T-cell (primary cell): ENCODE measurements at regions not wholly inside any gene's neighbourhood (a gene's known extent, or its start where the extent isn't known, plus 50 kb on each side); places are given as distances from the start of the nearest gene placed in this dataset.
A peak's percentile ranks its signal among the peaks of the same experiment; 100 is the strongest.

Experiments used
- ATAC-seq, 4 experiments: fragments of 200-7000 bp in 3 of 4; fragments of 150-1000 bp in 1 of 4; cut with Tn5 transposase; replicated peaks in 1 of 4; 1 replicate in 3 of 4; 2 replicates in 1 of 4; pipeline ENCODE4 v1.10.0; 2021; ENCODE audit warnings: moderate library complexity in 3 of 4, mild to moderate bottlenecking in 2 of 4, moderate number of reproducible peaks in 1 of 4
- CTCF ChIA-PET, 2 donors: fragments of 300-600 bp; sonication (Branson Sonifier 250); formaldehyde crosslinking; loops; one replicate each; lab custom pipeline; 2022; ENCODE audit warnings: antibody characterized with exemption in 2 of 2; lab: Charles Lee
- POLR2A ChIA-PET, 2 donors: fragments of 300-600 bp; sonication (Branson Sonifier 250); formaldehyde crosslinking; loops; one replicate each; lab custom pipeline; 2022; ENCODE audit warnings: antibody characterized with exemption in 2 of 2; lab: Charles Lee
- DNase-seq, 35 experiments: peaks; one replicate each; pipeline versions ENCODE4 v3.0.0 to v3.0.0-alpha.2; 2013 to 2023
- H3K27ac ChIP-seq: one replicate; pipeline ENCODE4 v1.5.1; 2013; ENCODE audit warnings: low read length
- H3K27me3 ChIP-seq, 2 experiments: replicated peaks in 1 of 2; 1 replicate in 1 of 2; 2 replicates in 1 of 2; pipeline versions ENCODE4 v1.6.1 to v1.7.0; 2013; ENCODE audit warnings: low read length in 1 of 2, mixed read lengths in 1 of 2; ENCODE audit not compliant: control insufficient read depth in 2 of 2, insufficient read depth in 2 of 2; ENCODE audit errors: extremely low read depth in 1 of 2
- H3K36me3 ChIP-seq, 2 donors: 1 replicate in 1 of 2; 2 replicates in 1 of 2; pipeline versions ENCODE4 v1.6.1 to v1.7.0; 2013; ENCODE audit warnings: low read length in 1 of 2; ENCODE audit not compliant: control insufficient read depth in 2 of 2, insufficient read depth in 1 of 2; ENCODE audit errors: extremely low read depth in 1 of 2
- H3K4me1 ChIP-seq, 2 experiments: 1 replicate in 1 of 2; 2 replicates in 1 of 2; pipeline versions ENCODE4 v1.6.1 to v1.7.0; 2013; ENCODE audit warnings: low read length in 2 of 2, mixed read lengths in 1 of 2; ENCODE audit not compliant: insufficient read depth in 2 of 2, control insufficient read depth in 1 of 2; ENCODE audit errors: extremely low read depth in 1 of 2
- H3K4me3 ChIP-seq, 2 donors: 1 replicate in 1 of 2; 2 replicates in 1 of 2; pipeline versions ENCODE4 v1.5.1 to v1.7.0; 2013; ENCODE audit warnings: mild to moderate bottlenecking in 2 of 2, low read length in 1 of 2, moderate library complexity in 1 of 2; ENCODE audit not compliant: control insufficient read depth in 1 of 2; ENCODE audit errors: extremely low read depth in 1 of 2
- H3K9me3 ChIP-seq: 2 replicates; pipeline ENCODE4 v1.7.0; 2013
- H3K27ac Mint-ChIP-seq, 2 donors: one replicate each; pipeline ENCODE4 v1.8.0; 2020 to 2021; ENCODE audit warnings: mild to moderate bottlenecking in 2 of 2, mixed read lengths in 2 of 2
- H3K27me3 Mint-ChIP-seq, 2 donors: one replicate each; pipeline ENCODE4 v1.8.0; 2021 to 2022; ENCODE audit warnings: mixed read lengths in 2 of 2
- H3K36me3 Mint-ChIP-seq: one replicate; pipeline ENCODE4 v1.8.0; 2021; ENCODE audit warnings: mixed read lengths
- H3K4me1 Mint-ChIP-seq, 3 donors: one replicate each; pipeline ENCODE4 v1.8.0; 2020 to 2022; ENCODE audit warnings: mixed read lengths in 3 of 3, mild to moderate bottlenecking in 1 of 3
- H3K4me3 Mint-ChIP-seq, 3 donors: one replicate each; pipeline ENCODE4 v1.8.0; 2020 to 2022; ENCODE audit warnings: mild to moderate bottlenecking in 3 of 3, mixed read lengths in 3 of 3, moderate library complexity in 3 of 3
- H3K9me3 Mint-ChIP-seq, 3 donors: one replicate each; pipeline ENCODE4 v1.8.0; 2020 to 2022; ENCODE audit warnings: mixed read lengths in 3 of 3
- WGBS: methylation state at CpG from one replicate; pipeline ENCODE4 v1.1.5; 2013; ENCODE audit warnings: missing lambda C conversion rate; ENCODE audit not compliant: insufficient coverage; 5-methylcytosine and 5-hydroxymethylcytosine counted together

GRCh38 chr3:160159341-160159740, 65.9 kb upstream of the C3orf80 start:
- no peak overlapping the region for H3K4me3 Mint-ChIP-seq
- POLR2A ChIA-PET, result no interaction called here
- Histone ChIP-seq H3K4me1 (no peaks in the 10 kb centered on the region), H3K27me3 (peaks cover 0 to 11% of the 10 kb centered on the region in 2 experiments), H3K27ac (no peak overlapping the region), H3K36me3 (no peaks in the 10 kb centered on the region), H3K9me3 (no peaks in the 10 kb centered on the region), H3K4me3 (no peak overlapping the region)
- 90% methylated on average over 2 of the region's 2 CpGs for WGBS
- H3K4me1 Mint-ChIP-seq, result no peaks in the 10 kb centered on the region
- DNase-seq, result no peak
- H3K9me3 Mint-ChIP-seq, result no peaks in the 10 kb centered on the region
- no peaks in the 10 kb centered on the region for H3K36me3 Mint-ChIP-seq
- no peak overlapping the region for H3K27ac Mint-ChIP-seq
- H3K27me3 Mint-ChIP-seq, result peaks cover 4 to 22% of the 10 kb centered on the region in 2 donors
- ATAC-seq, result no peak
- CTCF ChIA-PET, result no interaction called here

GRCh38 chr3:160159806-160160205, 65.4 kb upstream of the C3orf80 start:
- H3K27me3 Mint-ChIP-seq, result peaks cover 4 to 20% of the 10 kb centered on the region in 2 donors
- WGBS, result 73% methylated on average over 2 of the region's 3 CpGs

DNA sequence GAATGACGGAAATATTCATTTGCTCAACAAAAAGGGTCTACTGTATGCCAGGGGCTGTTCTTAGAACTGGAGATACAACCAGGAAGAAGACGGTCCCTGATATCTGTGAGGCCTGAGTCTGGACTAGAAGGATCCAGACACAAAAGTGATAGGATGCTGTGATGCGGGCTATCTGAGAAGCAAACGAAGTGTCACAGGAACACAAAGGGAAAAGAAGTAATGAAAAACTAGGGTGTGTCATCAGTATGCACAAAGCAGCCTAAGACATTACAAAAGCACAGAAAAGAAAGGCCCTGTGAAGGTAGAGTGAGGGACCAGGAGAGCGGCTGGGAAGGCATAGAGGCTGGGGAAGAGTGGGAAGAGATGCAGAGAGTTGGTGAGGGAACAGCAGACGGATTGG, 63.3 kb upstream of the C3orf80 start:
- ATAC-seq (no peak), DNase-seq (no peak)
- no peaks in the 10 kb centered on the region for H3K36me3 Mint-ChIP-seq
- H3K9me3 Mint-ChIP-seq, result no peaks in the 10 kb centered on the region
- Histone ChIP-seq H3K9me3 (no peaks in the 10 kb centered on the region), H3K27ac (no peak overlapping the region), H3K4me1 (no peaks in the 10 kb centered on the region), H3K36me3 (no peaks in the 10 kb centered on the region), H3K4me3 (no peak overlapping the region), H3K27me3 (peaks cover 0 to 8% of the 10 kb centered on the region in 2 experiments)
- peaks cover 4 to 14% of the 10 kb centered on the region in 2 donors for H3K27me3 Mint-ChIP-seq
- POLR2A ChIA-PET, result no interaction called here
- no peak overlapping the region for H3K27ac Mint-ChIP-seq
- WGBS, result 87% methylated on average over 6 of the region's 6 CpGs
- H3K4me1 Mint-ChIP-seq, result no peaks in the 10 kb centered on the region
- no peak overlapping the region for H3K4me3 Mint-ChIP-seq
- CTCF ChIA-PET, result interaction anchor here (0.7 to 1.8 kb wide), 2 partner anchors 246 to 251 kb away, joined by 3 to 10 read pairs; no protein-coding TSS in a partner anchor

More at GRCh38 chr3:160159806-160160205, 65.4 kb upstream of the C3orf80 start:
- DNase-seq (no peak), ATAC-seq (no peak)
- H3K27ac ChIP-seq, result no peak overlapping the region
- H3K9me3 ChIP-seq, result no peaks in the 10 kb centered on the region
- no peaks in the 10 kb centered on the region for H3K36me3 Mint-ChIP-seq
- H3K36me3 ChIP-seq, result no peaks in the 10 kb centered on the region
- H3K4me1 Mint-ChIP-seq, result no peaks in the 10 kb centered on the region
- H3K27me3 ChIP-seq, result peaks cover 0 to 11% of the 10 kb centered on the region in 2 experiments
- H3K27ac Mint-ChIP-seq, result no peak overlapping the region
- ChIA-PET CTCF (no interaction called here), POLR2A (no interaction called here)
- no peaks in the 10 kb centered on the region for H3K9me3 Mint-ChIP-seq
- no peak overlapping the region for H3K4me3 Mint-ChIP-seq
- H3K4me1 ChIP-seq, result no peaks in the 10 kb centered on the region
- no peak overlapping the region for H3K4me3 ChIP-seq

DNA sequence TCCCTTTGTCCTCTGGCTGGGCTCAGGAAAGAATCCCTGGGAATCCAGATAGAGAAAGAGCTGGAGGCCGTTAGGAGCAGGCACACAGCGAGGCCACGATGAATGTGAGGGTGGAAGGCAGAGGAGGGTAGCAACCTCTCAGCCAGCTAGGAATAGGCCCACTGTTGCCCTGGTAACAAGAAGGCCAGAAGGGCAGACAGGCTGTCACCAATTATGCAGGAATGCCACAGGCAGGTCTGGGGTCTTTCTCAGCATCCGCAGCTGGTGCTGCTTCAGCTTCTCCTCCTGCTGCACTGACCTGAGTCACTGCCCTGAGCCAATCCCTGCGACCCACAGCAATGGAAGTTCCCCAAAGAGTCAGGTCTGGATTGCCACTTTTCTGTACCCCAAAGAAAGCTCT, 62.8 kb upstream of the C3orf80 start:
- Histone ChIP-seq H3K4me1 (no peaks in the 10 kb centered on the region), H3K9me3 (no peaks in the 10 kb centered on the region), H3K27me3 (peaks cover 0 to 8% of the 10 kb centered on the region in 2 experiments), H3K27ac (no peak overlapping the region), H3K4me3 (no peak overlapping the region), H3K36me3 (no peaks in the 10 kb centered on the region)
- Mint-ChIP-seq H3K4me3 (no peak overlapping the region), H3K9me3 (no peaks in the 10 kb centered on the region), H3K27ac (no peak overlapping the region), H3K4me1 (no peaks in the 10 kb centered on the region), H3K36me3 (no peaks in the 10 kb centered on the region), H3K27me3 (peaks cover 4 to 14% of the 10 kb centered on the region in 2 donors)
- no peak for DNase-seq
- 70% methylated on average over 5 of the region's 5 CpGs for WGBS
- ChIA-PET POLR2A (no interaction called here), CTCF (interaction anchor here (0.7 to 1.8 kb wide), 6 partner anchors 245 to 254 kb away, joined by 3 to 10 read pairs (median 4); no protein-coding TSS in a partner anchor)
- ATAC-seq, result no peak

DNA sequence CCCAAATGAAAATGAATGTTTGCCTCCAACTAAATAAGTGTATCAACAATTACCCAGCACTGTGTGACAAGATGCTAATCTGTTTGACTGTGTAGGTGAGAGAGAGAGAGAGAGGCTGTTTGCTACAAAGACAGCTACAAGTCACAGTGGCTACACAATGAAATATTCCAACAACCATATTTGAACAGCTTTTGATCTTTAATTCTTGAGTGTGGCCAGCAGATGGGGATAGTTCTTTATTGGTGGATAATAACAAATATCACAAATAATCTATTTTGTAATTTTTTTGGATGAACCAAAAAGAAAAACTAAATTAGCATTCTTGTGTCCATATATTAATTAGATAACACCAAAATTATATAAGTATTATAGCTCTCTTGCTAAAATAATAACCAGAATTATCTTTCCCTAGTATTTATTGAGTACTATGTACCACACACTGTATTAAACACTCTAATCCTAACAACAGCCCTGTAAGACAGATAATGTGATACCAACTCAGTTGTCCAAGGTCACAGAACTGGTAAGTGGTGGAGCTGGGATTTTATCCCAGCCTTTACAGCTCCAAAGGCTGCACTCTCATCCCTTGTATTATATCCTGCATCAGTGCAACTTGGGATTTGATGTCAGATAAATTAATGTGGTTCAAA, 61.9 kb upstream of the C3orf80 start:
- Mint-ChIP-seq H3K27ac (no peak overlapping the region), H3K27me3 (peaks cover 4 to 14% of the 10 kb centered on the region in 2 donors), H3K4me1 (no peaks in the 10 kb centered on the region), H3K4me3 (no peak overlapping the region), H3K9me3 (no peaks in the 10 kb centered on the region), H3K36me3 (no peaks in the 10 kb centered on the region)
- Histone ChIP-seq H3K4me1 (no peaks in the 10 kb centered on the region), H3K27me3 (peaks cover 0 to 4% of the 10 kb centered on the region in 2 experiments), H3K9me3 (no peaks in the 10 kb centered on the region), H3K4me3 (no peak overlapping the region), H3K27ac (no peak overlapping the region), H3K36me3 (no peaks in the 10 kb centered on the region)
- ATAC-seq (no peak), DNase-seq (peak in 1 of 35 experiments; percentile 32)
- ChIA-PET CTCF (interaction anchor here (0.5 to 1.8 kb wide), 9 partner anchors 11 to 1298 kb away, joined by 3 to 10 read pairs (median 4); no protein-coding TSS in a partner anchor), POLR2A (no interaction called here)

GRCh38 chr3:160168246-160168645, 57.0 kb upstream of the C3orf80 start:
- H3K9me3 ChIP-seq, result no peaks in the 10 kb centered on the region
- no peak overlapping the region for H3K4me3 Mint-ChIP-seq
- no peaks in the 10 kb centered on the region for H3K27me3 ChIP-seq
- no CpG with 5 or more reads among the region's 2 CpGs for WGBS
- H3K4me1 Mint-ChIP-seq, result peaks cover 10 to 14% (median 14%) of the 10 kb centered on the region in 3 donors
- no peaks in the 10 kb centered on the region for H3K36me3 Mint-ChIP-seq
- no peaks in the 10 kb centered on the region for H3K36me3 ChIP-seq
- no peak overlapping the region for H3K27ac ChIP-seq
- H3K4me1 ChIP-seq, result peaks cover 0 to 4% of the 10 kb centered on the region in 2 experiments
- POLR2A ChIA-PET, result no interaction called here
- H3K27ac Mint-ChIP-seq, result no peak overlapping the region
- DNase-seq (no peak), ATAC-seq (no peak)
- no peak overlapping the region for H3K4me3 ChIP-seq
- CTCF ChIA-PET, result no interaction called here
- H3K9me3 Mint-ChIP-seq, result no peaks in the 10 kb centered on the region
- H3K27me3 Mint-ChIP-seq, result peaks cover 0 to 6% of the 10 kb centered on the region in 2 donors
